ENCODE measurements at regions not wholly inside any gene's neighbourhood (a gene's known extent, or its start where the extent isn't known, plus 50 kb on each side); places are given as distances from the start of the nearest gene placed in this dataset.

DNA sequence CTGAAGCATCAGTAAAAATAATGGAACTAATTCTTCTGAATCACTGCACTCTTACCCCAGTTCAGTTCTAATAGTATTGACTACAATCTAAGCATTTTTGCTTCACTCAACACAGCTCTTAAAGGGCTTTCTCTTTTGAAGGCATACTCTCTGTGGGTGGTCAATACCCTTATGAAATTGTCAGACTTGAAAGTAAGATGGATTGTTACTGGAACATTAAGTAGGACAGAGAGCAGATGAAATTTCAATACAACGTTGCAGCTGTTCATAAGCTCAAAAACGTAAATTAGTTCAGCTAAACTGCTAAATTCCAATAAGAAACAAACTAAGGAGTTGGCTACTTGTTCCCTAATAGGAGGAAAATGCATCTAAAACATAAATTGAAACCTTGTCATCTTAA lies 352.3 kb upstream of the TENM3 start:
- TF ChIP-seq POLR2A (IDR thresholded peaks at IDR 0.05): no peak
- TF ChIP-seq CTCF (IDR thresholded peaks at IDR 0.05 in 8 of 11, conservative IDR thresholded peaks at IDR 0.05 in 3 of 11): no peak
